PFSK-1 (cell line): ENCODE measurements at regions not wholly inside any gene's neighbourhood (a gene's known extent, or its start where the extent isn't known, plus 50 kb on each side); places are given as distances from the start of the nearest gene placed in this dataset.

Experiments used
- FOXP2 ChIP-seq: optimal IDR thresholded peaks from 2 replicates; pipeline ENCODE3; 2011; ENCODE audit warnings: borderline replicate concordance, control low read depth, inconsistent platforms; ENCODE audit not compliant: insufficient read depth; ENCODE audit errors: extremely low read length, extremely low read depth
- POLR2AphosphoS5 ChIP-seq: IDR thresholded peaks from 2 replicates; pipeline ENCODE4 v1.6.1; 2012; ENCODE audit warnings: low read depth, mild to moderate bottlenecking, control low read depth, low read length, moderate library complexity
- REST ChIP-seq, 2 experiments: IDR thresholded peaks; 2 replicates each; pipeline versions ENCODE4 v1.6.1 to v1.8.0; 2011 to 2012; ENCODE audit warnings: low read depth in 2 of 2, low read length in 2 of 2, control low read depth in 1 of 2, inconsistent platforms in 1 of 2, mild to moderate bottlenecking in 1 of 2, moderate library complexity in 1 of 2; ENCODE audit not compliant: insufficient read depth in 1 of 2
- SIN3A ChIP-seq: IDR thresholded peaks from 2 replicates; pipeline ENCODE4 v1.6.1; 2012; ENCODE audit warnings: mild to moderate bottlenecking, low read length, moderate library complexity, borderline replicate concordance; ENCODE audit not compliant: insufficient read depth
- TAF1 ChIP-seq: IDR thresholded peaks from 2 replicates; pipeline ENCODE4 v1.6.1; 2012; ENCODE audit warnings: low read length, control low read depth, borderline replicate concordance; ENCODE audit not compliant: insufficient read depth

- no peak for TF ChIP-seq TAF1
- no peak for TF ChIP-seq REST (IDR thresholded peaks at IDR 0.05; ENCODE audit: insufficient read depth in 1 of 2, low read depth in 2 of 2, low read length in 2 of 2)
Measured at GRCh38 chr3:79910337-79910736, 142.5 kb upstream of the ROBO1 start.

GRCh38 chr3:79906106-79906505, 138.3 kb upstream of the ROBO1 start:
- TF ChIP-seq SIN3A (no peak), TAF1 (no peak), REST (IDR thresholded peaks at IDR 0.05; ENCODE audit: insufficient read depth in 1 of 2, low read depth in 2 of 2, low read length in 2 of 2) (no peak), POLR2AphosphoS5 (no peak), FOXP2 (no peak)

- TF ChIP-seq REST (IDR thresholded peaks at IDR 0.05; ENCODE audit: insufficient read depth in 1 of 2, low read depth in 2 of 2, low read length in 2 of 2) (no peak), FOXP2 (no peak), SIN3A (no peak), POLR2AphosphoS5 (no peak), TAF1 (no peak)
Measured at GRCh38 chr3:79902151-79902550, 134.4 kb upstream of the ROBO1 start.

- no peak for TF ChIP-seq SIN3A
- TF ChIP-seq POLR2AphosphoS5, result no peak
- no peak for TF ChIP-seq REST (IDR thresholded peaks at IDR 0.05; ENCODE audit: insufficient read depth in 1 of 2, low read depth in 2 of 2, low read length in 2 of 2)
- TF ChIP-seq TAF1, result no peak
- no peak for TF ChIP-seq FOXP2
Measured at GRCh38 chr3:79898907-79899306, 131.1 kb upstream of the ROBO1 start.

- TF ChIP-seq FOXP2 (no peak), REST (IDR thresholded peaks at IDR 0.05; ENCODE audit: insufficient read depth in 1 of 2, low read depth in 2 of 2, low read length in 2 of 2) (no peak), SIN3A (no peak), TAF1 (no peak), POLR2AphosphoS5 (no peak)
Measured at GRCh38 chr3:79896086-79896485, 128.3 kb upstream of the ROBO1 start.
